Erythroblast (primary cell): ENCODE measurements at regions not wholly inside any gene's neighbourhood (a gene's known extent, or its start where the extent isn't known, plus 50 kb on each side); places are given as distances from the start of the nearest gene placed in this dataset.

Experiments
- DNase-seq, 2 experiments: peaks; one replicate each; lab custom pipeline; 2025; lab: John Stamatoyannopoulos, UW
- GATA1 ChIP-seq: IDR thresholded peaks from 2 replicates; pipeline ENCODE4 v1.6.1; 2011; ENCODE audit warnings: low read depth, mild to moderate bottlenecking, control low read depth, low read length, moderate library complexity
- POLR2A ChIP-seq: IDR thresholded peaks from 2 replicates; pipeline ENCODE4 v1.6.1; 2011; ENCODE audit warnings: mild to moderate bottlenecking, low read length

DNA sequence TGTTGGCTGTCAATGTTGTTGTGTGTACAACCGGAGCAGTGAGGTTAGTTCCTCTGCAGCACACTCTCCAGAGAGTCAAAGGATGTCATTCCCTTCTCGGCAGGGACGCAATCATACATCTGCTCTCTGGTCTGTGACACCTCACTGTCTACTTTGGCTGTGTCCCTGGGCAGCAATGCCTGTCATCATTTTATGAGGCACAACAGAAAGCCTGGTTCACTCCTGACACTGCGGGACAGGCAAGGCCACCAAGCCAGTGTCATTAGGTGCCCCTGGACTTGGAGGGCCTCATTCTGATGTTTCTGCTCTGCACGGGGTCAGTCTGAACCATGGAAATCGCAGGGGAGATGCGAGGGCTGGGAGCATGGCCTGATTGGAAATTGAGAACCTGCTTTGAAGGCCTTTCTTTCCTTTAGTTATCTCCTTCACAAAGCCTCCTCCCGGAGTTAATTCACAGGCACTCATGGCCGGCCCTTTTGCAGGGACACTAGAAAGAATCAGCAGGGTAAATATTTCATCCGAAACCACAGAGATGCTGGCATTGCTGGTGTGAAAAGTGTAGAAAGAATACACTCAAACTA lies 284.4 kb downstream of the ZNF536 start:
- no peak for DNase-seq
- no peak for TF ChIP-seq POLR2A
- TF ChIP-seq GATA1, result no peak

DNA sequence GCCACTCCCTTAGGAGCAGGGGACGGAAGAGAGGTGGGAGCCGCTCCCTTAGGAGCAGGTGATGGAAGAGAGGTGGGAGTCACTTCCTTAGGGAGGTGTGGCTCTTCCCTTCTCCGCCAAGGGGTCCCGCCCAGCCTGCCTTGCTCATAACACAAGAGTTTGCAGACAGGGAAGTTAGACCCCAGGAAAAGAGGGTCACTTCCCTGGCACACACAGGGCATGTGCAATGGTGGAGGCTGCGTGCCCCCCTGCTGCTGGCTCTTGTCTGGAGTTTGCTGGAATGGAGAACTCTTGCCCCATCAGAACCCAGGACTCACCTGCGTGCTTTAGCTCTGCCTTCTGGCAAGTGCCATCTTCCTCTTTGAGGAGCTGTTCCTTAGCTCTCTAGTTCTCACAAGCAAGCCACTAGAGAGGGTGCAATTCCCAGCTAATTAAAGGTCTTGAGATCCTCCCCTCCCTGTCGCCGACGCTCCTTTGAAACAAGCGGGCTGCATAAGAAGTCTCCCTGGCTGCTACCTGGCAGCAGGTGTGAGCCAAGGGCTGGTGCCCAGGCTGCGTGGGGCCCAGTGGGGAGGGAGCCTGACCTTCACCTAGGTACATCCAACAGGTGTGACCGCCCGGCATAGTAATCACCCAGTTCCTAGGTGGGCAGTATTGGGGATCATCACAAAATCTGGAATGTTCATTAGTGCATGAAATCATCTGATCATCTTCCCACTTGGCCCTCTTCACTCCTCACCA lies 281.6 kb downstream of the ZNF536 start:
- no peak for DNase-seq
- no peak for TF ChIP-seq POLR2A
- no peak for TF ChIP-seq GATA1

DNA sequence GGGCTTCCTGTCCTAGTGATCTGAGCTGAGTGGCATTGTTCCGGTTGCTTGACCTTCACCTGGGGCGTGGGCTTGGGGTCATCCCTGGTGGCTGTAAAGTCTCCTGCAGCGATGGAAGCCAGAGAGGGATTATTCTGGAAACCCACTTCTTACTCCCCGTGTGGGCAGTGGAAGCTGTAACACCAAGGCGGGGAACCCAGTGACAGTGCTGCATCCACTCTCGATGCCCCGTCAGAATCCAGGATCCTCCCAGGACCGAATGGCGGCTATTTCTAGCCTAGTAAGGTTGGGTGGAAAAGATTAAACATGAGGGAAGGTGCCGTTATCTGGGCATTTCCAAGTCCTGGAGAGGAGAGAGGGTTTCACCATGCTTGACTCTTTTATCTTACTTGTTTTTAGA lies 280.6 kb downstream of the ZNF536 start:
- TF ChIP-seq POLR2A (no peak), GATA1 (no peak)
- no peak for DNase-seq

DNA sequence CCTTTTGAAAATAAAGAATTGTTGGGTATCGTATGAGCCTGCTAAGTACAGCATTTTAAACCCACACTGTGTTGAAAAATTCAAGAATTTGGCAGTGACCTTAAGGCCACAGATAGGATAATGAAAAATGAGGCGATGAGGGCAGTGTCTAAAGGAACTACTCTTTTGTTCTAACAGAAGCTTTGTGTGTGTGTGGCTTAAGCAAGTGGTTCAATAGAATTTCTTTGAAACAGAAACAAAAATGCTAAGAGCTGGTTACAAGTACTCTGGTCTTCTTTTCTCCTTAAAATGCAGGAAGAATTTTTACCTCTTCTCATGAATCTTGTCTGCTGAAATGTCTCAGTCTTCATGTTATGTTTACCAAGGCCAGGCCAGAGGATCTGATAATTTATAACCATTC lies 279.5 kb downstream of the ZNF536 start:
- TF ChIP-seq POLR2A (no peak), GATA1 (no peak)
- DNase-seq, result no peak

DNA sequence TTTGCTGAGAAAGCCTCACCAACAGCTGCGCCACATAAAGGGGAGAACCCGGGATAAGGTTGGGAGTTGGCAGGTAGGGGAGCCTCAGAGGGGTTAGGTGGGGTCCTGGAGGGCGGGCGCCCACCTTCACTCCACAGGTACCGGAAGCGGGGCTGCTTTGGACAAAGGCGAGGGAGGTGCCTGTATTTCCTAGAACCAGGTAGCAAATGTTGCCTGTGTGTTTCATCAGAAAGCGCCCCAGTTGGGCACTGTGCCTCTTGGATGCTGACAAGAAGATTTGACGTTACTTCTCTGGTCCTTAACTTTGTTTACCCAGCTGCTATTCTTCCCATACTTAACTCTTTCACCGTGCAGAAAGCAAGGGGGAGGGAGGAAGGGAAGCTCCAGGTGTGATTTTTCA lies 278.9 kb downstream of the ZNF536 start:
- no peak for TF ChIP-seq GATA1
- TF ChIP-seq POLR2A, result no peak
- DNase-seq, result no peak

DNA sequence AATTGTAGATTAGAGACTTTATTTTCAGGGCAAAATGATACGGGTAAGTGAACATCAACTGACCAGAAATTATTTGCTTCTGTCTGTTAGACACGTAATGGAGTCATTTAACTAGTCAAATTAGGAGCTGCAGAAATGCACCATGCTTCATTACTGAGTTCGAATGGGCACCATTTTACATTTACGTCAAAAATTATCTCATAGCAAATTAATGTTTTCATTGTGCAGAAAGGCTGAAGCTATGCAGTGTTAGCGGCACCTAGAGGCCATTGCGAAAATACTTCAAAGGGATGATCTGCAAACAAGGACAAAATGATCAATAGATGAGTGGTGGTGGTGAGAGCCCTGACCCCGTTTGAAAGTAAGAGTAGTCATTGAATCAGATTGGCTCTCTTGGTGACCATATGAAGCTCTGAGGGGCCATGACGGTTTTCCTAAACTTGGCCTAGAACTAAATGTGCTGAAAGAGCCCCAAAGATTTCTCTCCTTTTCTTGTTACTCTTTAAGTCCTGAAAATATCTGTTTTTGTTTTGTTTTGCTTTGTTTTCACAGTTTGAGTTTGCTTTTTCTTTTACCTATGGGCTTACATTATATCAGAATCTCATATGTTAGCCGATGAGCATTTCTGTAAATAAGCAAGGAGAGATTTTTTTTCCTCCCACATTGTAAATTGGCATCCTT lies 277.9 kb downstream of the ZNF536 start:
- DNase-seq, result peak; percentile 20 to 53
- TF ChIP-seq GATA1 (no peak), POLR2A (no peak)

DNA sequence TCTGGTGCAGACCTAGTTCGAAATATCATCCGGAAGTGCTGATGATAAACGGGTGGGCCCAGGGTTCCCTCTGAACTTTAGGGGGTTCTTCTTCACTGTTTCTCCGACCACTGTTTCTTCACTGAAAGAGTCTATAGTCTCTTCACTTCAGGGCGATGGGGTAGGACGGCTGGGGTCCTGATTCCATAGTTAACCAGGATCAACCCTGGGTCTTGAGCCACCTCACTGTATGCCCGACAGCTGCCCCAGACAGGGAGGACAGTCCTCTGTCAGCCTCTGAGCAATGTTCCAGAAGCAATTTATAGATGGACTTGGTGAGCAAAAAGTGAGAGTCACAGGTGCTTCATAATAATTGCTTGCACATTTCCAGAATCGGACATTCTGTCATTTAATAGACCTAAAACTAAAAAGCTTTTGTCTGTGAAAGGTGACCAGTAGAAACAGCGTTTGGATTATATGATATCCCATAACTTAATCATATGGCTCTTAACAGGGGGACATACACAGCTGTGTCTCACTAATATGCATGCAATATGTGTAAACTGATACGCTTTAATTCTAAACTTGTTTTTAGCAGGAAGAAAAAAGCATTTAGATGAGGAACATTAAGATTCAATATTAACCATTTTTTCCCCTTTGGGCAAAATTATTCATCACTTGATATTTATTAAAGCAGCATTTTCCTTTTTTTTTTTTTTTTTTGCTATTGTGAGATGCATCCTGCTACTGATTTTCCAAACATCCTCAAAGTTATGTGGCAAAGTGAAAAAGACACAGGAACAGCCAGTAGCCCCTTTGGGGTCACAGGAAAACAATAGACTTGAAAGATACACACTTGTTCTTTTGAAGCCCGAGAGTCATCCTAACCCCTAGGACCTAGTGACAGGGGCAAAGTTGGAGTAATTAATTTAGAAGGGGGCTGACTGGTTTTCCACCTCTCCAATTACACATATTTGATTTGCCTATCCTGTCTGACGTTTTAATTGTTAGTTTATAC lies 277.0 kb downstream of the ZNF536 start:
- TF ChIP-seq GATA1 (no peak), POLR2A (no peak)
- no peak for DNase-seq

DNA sequence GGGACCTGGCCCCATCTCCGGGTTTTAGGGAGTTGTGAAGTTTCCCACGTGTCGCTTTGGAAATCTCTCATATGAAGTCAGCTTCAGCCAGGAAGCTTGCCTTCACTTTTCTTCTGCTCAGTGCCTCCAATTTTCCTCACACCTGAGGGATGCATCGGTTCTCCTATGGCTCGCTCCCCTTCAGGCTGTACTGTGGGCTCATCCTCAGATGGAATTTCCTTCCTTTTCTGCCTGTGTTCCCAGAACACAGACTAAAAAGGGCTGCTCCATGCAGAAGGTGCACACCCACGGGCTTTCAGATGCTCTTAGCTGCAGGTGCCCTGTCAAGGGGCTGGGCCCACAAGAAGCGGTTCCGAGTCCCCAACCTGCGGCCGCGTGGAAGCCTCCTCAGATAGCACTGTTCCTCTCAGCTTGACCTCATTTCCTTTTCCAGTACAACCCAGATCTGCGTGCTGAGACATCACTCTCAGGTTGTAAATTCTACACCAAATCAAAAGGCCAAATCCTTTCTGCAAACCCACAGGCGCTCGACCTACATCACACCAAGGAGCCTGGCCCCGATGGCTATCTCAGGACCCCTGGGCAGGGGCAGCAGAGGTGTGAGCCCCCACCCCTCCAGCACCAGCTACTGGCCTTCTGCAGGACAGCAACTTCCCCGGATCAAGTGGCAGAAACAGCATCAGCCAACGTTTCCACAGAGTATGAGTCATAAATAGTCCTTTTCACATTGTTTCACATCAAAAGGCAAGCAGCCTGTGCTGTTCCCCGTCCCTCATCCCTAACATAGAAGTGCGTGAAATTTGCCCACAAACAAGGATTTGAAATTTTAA lies 275.9 kb downstream of the ZNF536 start:
- TF ChIP-seq GATA1 (no peak), POLR2A (no peak)
- DNase-seq, result no peak

DNA sequence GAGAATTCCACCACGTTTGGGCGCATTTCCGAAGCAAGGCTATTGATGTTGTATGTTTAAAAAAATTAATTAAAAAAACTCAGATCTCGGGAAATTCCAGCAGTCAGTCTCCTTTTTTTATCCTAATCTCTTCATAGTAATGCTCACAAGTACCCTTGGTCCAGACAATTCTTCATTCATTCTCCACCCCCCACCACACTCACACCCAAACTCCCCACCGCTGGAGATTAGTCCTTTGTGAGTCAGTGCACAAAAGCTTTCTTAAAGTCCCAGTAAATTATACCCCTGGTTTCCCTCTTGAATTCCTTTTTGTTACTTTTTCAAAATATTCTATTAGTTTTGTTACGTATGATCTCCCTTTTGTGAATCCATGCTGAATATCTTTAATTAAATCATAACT lies 274.6 kb downstream of the ZNF536 start:
- DNase-seq, result no peak
- TF ChIP-seq POLR2A (no peak), GATA1 (no peak)

DNA sequence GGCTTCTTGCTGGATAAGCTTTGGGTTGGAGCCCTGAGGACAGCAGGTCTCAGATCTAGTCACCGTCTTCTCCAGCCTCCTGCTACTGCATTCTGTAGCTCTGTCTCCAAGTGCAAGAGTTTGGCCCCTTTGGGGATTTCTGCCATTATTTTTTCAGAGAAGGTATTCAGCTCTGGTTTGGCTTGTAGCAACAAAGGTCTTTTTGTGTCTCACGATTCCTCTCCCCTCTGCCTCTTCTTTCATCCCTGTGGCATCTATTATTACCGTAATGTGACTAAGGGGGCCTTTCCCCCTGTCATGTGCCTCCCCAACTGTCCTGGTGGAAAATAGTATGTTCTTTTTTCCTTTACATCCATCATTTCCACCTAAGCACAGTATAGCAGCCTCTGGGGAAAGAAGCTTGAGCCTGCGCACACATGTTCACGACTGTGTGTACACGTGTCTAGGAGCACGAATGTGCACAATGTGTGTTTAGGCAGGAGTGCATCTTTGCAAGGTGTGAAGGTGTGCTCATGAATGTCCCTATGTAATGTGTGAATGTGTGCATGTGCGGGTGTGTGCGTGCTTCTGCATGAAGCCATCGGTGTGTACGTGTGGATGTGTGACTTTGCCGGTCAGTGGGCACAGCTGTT lies 273.9 kb downstream of the ZNF536 start:
- no peak for TF ChIP-seq GATA1
- no peak for TF ChIP-seq POLR2A
- DNase-seq, result no peak

DNA sequence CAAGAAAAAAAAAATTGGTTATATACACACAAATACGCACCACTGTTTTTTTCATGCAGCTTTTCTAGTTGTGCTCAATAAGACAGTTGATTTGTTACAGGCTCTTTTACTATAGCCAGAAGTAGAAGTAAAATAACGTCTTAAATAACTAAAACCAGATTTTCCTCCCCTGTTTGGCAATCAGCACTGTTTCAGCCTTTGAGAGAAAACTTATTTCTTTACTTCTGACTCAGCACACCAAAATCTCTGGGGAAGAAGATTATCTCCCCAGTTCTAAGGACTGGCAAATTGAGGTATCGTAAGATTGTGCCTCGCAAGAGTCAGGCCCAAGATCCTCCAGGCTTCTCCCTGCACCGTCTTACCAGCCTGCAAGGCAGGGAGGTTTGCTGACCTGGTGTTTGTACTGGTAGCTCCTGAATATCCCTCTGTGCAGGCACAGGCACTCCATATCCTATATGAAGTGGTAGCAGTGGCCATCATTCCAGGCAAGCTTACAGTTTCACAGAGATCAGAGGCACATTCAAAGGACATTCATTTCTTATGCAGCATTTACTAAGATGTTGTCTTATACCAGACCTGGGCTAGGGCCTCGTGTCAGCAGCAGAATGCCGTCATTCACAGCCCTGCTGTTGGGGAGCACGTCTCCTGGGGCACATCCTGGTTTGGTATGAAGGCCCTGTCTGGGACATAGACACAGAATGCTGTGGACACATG lies 268.2 kb downstream of the ZNF536 start:
- no peak for DNase-seq
- TF ChIP-seq GATA1, result no peak
- no peak for TF ChIP-seq POLR2A
